Suprapubic skin (tissue), 4 donors: ENCODE measurements at regions not wholly inside any gene's neighbourhood (a gene's known extent, or its start where the extent isn't known, plus 50 kb on each side); places are given as distances from the start of the nearest gene placed in this dataset.

Experiments
- POLR2A ChIP-seq, 2 donors: fragments of 450-650 bp; IDR thresholded peaks; one replicate each; pipeline ENCODE4 v1.6.1; 2017; ENCODE audit warnings: antibody characterized with exemption in 2 of 2, mild to moderate bottlenecking in 2 of 2, moderate library complexity in 2 of 2
- POLR2AphosphoS5 ChIP-seq, 3 donors: sonication (generic); formaldehyde crosslinking; IDR thresholded peaks; one replicate each; pipeline ENCODE4 v1.6.1; 2017; ENCODE audit warnings: antibody characterized with exemption in 3 of 3
- TF ChIP-seq, protein P1 (sequence below), 2 donors: fragments of 200-600 bp in 1 of 2; fragments of 450-650 bp in 1 of 2; sonication (generic) in 1 of 2; IDR thresholded peaks; one replicate each; pipeline ENCODE4 v1.5.1; 2016 to 2019; ENCODE audit warnings: antibody characterized with exemption in 2 of 2, mild to moderate bottlenecking in 1 of 2, moderate library complexity in 1 of 2

DNA sequence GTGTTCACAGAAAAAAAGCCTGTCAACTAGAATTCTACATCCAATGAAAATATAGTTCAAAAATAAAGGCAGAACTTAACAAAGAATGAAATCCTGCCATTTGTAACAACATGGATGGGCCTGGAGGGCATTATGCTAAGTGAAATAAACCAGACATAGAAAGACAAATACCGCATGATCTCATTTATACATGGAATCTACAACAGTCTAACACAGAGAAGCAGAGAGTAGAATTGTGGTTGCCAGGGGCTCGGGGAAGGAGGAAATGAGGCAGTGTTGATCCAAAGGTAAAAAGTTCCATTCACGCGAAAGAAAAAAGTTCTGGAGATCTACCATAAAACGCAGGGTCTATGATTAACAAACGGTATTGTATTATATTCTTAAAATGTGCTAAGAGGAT is 282.6 kb downstream of the MRPL39 start:
- TF ChIP-seq POLR2A (IDR thresholded peaks at IDR 0.05) (no peak), POLR2AphosphoS5 (IDR thresholded peaks at IDR 0.05) (no peak)
- TF ChIP-seq, protein P1, sequence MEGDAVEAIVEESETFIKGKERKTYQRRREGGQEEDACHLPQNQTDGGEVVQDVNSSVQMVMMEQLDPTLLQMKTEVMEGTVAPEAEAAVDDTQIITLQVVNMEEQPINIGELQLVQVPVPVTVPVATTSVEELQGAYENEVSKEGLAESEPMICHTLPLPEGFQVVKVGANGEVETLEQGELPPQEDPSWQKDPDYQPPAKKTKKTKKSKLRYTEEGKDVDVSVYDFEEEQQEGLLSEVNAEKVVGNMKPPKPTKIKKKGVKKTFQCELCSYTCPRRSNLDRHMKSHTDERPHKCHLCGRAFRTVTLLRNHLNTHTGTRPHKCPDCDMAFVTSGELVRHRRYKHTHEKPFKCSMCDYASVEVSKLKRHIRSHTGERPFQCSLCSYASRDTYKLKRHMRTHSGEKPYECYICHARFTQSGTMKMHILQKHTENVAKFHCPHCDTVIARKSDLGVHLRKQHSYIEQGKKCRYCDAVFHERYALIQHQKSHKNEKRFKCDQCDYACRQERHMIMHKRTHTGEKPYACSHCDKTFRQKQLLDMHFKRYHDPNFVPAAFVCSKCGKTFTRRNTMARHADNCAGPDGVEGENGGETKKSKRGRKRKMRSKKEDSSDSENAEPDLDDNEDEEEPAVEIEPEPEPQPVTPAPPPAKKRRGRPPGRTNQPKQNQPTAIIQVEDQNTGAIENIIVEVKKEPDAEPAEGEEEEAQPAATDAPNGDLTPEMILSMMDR (IDR thresholded peaks at IDR 0.05), result no peak
